GM23338 (cell line): ENCODE measurements at regions not wholly inside any gene's neighbourhood (a gene's known extent, or its start where the extent isn't known, plus 50 kb on each side); places are given as distances from the start of the nearest gene placed in this dataset.

ENCODE experiments used
- ATAC-seq: fragments of 200-7000 bp; cut with Tn5 transposase; 3 replicates; pipeline ENCODE4 v1.9.1; 2020
- DNase-seq: peaks from one replicate; pipeline ENCODE4 v3.0.0-alpha.2; 2015; ENCODE audit warnings: low spot score
- H2AFZ ChIP-seq: fragments of 200-600 bp; sonication (generic); 2 replicates; pipeline ENCODE4 v1.8.0; 2016; ENCODE audit warnings: antibody characterized with exemption, mild to moderate bottlenecking, moderate library complexity
- H3F3A ChIP-seq: fragments of 200-600 bp; sonication (generic); replicated peaks from 2 replicates; pipeline ENCODE4 v1.8.0; 2017; ENCODE audit warnings: antibody characterized with exemption, mixed run types, low read depth
- H3K27ac ChIP-seq: fragments of 200-600 bp; sonication (generic); 2 replicates; pipeline ENCODE4 v1.6.1; 2016; ENCODE audit warnings: low read depth
- H3K27me3 ChIP-seq: fragments of 200-600 bp; sonication (generic); 2 replicates; pipeline ENCODE4 v1.8.0; 2016; ENCODE audit warnings: mild to moderate bottlenecking, mixed run types, moderate library complexity; ENCODE audit not compliant: insufficient read depth
- H3K36me3 ChIP-seq: fragments of 200-600 bp; sonication (generic); 2 replicates; pipeline ENCODE4 v1.8.0; 2016; ENCODE audit warnings: mild to moderate bottlenecking; ENCODE audit not compliant: insufficient read depth
- H3K4me1 ChIP-seq: fragments of 200-600 bp; sonication (generic); 2 replicates; pipeline ENCODE4 v1.8.0; 2016; ENCODE audit warnings: mild to moderate bottlenecking, moderate library complexity; ENCODE audit not compliant: insufficient read depth
- H3K4me2 ChIP-seq: fragments of 200-600 bp; sonication (generic); 2 replicates; pipeline ENCODE4 v1.7.1; 2017; ENCODE audit warnings: mixed run types
- H3K4me3 ChIP-seq: fragments of 200-600 bp; sonication (generic); 2 replicates; pipeline ENCODE4 v1.6.1; 2016; ENCODE audit warnings: mixed run types
- H3K79me2 ChIP-seq: fragments of 200-600 bp; sonication (generic); replicated peaks from 2 replicates; pipeline ENCODE4 v1.8.0; 2017; ENCODE audit warnings: mild to moderate bottlenecking; ENCODE audit not compliant: insufficient read depth
- H3K9me2 ChIP-seq: fragments of 200-600 bp; sonication (generic); 2 replicates; pipeline ENCODE4 v1.8.0; 2017; ENCODE audit not compliant: insufficient read depth
- H4K20me1 ChIP-seq: fragments of 200-600 bp; sonication (generic); replicated peaks from 2 replicates; pipeline ENCODE4 v1.8.0; 2017; ENCODE audit warnings: mild to moderate bottlenecking; ENCODE audit not compliant: insufficient read depth
- H3K27ac Mint-ChIP-seq: 2 replicates; pipeline ENCODE4 v1.8.0; 2020; ENCODE audit warnings: inconsistent platforms, mild to moderate bottlenecking, moderate library complexity, mixed read lengths
- H3K27me3 Mint-ChIP-seq: 3 replicates; pipeline ENCODE4 v1.8.0; 2022; ENCODE audit warnings: low read depth, mild to moderate bottlenecking, moderate library complexity, mixed read lengths, inconsistent platforms; ENCODE audit not compliant: insufficient read depth, poor library complexity
- H3K36me3 Mint-ChIP-seq: 3 replicates; pipeline ENCODE4 v1.8.0; 2021; ENCODE audit warnings: low read depth, mild to moderate bottlenecking, inconsistent platforms, moderate library complexity, mixed read lengths
- H3K4me1 Mint-ChIP-seq: 3 replicates; pipeline ENCODE4 v1.8.0; 2020; ENCODE audit warnings: mild to moderate bottlenecking, inconsistent platforms, mixed read lengths
- H3K4me3 Mint-ChIP-seq: 3 replicates; pipeline ENCODE4 v1.8.0; 2021; ENCODE audit warnings: moderate library complexity, mild to moderate bottlenecking, inconsistent platforms, mixed read lengths
- H3K9me3 Mint-ChIP-seq: 3 replicates; pipeline ENCODE4 v1.8.0; 2020; ENCODE audit warnings: moderate library complexity, mild to moderate bottlenecking, inconsistent platforms, mixed read lengths
- CREB1 ChIP-seq: fragments of 250-450 bp; sonication (Bioruptor Pico); IDR thresholded peaks from 2 replicates; pipeline ENCODE4 v1.5.0; 2020; ENCODE audit warnings: low read depth, mild to moderate bottlenecking, moderate library complexity
- EZH2 ChIP-seq: fragments of 200-600 bp; sonication (generic); IDR thresholded peaks from one replicate; pipeline ENCODE4 v1.8.0; 2017; ENCODE audit warnings: antibody characterized with exemption, mild to moderate bottlenecking, low read depth; ENCODE audit not compliant: unreplicated experiment
- EZH2phosphoT487 ChIP-seq: fragments of 200-600 bp; sonication (generic); IDR thresholded peaks from one replicate; pipeline ENCODE4 v1.8.1; 2018; ENCODE audit warnings: antibody characterized with exemption; ENCODE audit not compliant: unreplicated experiment
- NANOG ChIP-seq: IDR thresholded peaks from 2 replicates; pipeline ENCODE4 v1.6.1; 2016; ENCODE audit warnings: antibody characterized with exemption, borderline replicate concordance
- REST ChIP-seq: IDR thresholded peaks from one replicate; pipeline ENCODE4 v1.6.1; 2018; ENCODE audit warnings: antibody characterized with exemption; ENCODE audit not compliant: unreplicated experiment
- STAT1 ChIP-seq: IDR thresholded peaks from one replicate; pipeline ENCODE4 v1.6.1; 2016; ENCODE audit warnings: antibody characterized with exemption; ENCODE audit not compliant: unreplicated experiment
- ZNF114 ChIP-seq: fragments of 250-450 bp; sonication (Bioruptor Pico); IDR thresholded peaks from 2 replicates; pipeline ENCODE4 v1.5.0; 2020; ENCODE audit warnings: mild to moderate bottlenecking, moderate library complexity
- ZNF331 ChIP-seq: fragments of 250-450 bp; sonication (Bioruptor Pico); IDR thresholded peaks from 2 replicates; pipeline ENCODE4 v1.5.0; 2020; ENCODE audit warnings: low read depth, mild to moderate bottlenecking, moderate library complexity
- TF ChIP-seq, protein P1 (sequence below): fragments of 250-450 bp; sonication (Bioruptor Pico); IDR thresholded peaks from 2 replicates; pipeline ENCODE4 v1.5.0; 2020; ENCODE audit warnings: mild to moderate bottlenecking, moderate library complexity
- TF ChIP-seq, protein P2 (sequence below): IDR thresholded peaks from 2 replicates; pipeline ENCODE4 v1.6.1; 2016; ENCODE audit warnings: antibody characterized with exemption

GRCh38 chr1:88039240-88039639 lies 644.8 kb upstream of the PKN2 start:
- TF ChIP-seq ZNF114 (CRISPR knock-in tag) (no peak), NANOG (no peak), STAT1 (no peak), EZH2 (no peak), REST (no peak), EZH2phosphoT487 (no peak), ZNF331 (CRISPR knock-in tag) (no peak), CREB1 (CRISPR knock-in tag) (no peak)
- TF ChIP-seq, protein P1, sequence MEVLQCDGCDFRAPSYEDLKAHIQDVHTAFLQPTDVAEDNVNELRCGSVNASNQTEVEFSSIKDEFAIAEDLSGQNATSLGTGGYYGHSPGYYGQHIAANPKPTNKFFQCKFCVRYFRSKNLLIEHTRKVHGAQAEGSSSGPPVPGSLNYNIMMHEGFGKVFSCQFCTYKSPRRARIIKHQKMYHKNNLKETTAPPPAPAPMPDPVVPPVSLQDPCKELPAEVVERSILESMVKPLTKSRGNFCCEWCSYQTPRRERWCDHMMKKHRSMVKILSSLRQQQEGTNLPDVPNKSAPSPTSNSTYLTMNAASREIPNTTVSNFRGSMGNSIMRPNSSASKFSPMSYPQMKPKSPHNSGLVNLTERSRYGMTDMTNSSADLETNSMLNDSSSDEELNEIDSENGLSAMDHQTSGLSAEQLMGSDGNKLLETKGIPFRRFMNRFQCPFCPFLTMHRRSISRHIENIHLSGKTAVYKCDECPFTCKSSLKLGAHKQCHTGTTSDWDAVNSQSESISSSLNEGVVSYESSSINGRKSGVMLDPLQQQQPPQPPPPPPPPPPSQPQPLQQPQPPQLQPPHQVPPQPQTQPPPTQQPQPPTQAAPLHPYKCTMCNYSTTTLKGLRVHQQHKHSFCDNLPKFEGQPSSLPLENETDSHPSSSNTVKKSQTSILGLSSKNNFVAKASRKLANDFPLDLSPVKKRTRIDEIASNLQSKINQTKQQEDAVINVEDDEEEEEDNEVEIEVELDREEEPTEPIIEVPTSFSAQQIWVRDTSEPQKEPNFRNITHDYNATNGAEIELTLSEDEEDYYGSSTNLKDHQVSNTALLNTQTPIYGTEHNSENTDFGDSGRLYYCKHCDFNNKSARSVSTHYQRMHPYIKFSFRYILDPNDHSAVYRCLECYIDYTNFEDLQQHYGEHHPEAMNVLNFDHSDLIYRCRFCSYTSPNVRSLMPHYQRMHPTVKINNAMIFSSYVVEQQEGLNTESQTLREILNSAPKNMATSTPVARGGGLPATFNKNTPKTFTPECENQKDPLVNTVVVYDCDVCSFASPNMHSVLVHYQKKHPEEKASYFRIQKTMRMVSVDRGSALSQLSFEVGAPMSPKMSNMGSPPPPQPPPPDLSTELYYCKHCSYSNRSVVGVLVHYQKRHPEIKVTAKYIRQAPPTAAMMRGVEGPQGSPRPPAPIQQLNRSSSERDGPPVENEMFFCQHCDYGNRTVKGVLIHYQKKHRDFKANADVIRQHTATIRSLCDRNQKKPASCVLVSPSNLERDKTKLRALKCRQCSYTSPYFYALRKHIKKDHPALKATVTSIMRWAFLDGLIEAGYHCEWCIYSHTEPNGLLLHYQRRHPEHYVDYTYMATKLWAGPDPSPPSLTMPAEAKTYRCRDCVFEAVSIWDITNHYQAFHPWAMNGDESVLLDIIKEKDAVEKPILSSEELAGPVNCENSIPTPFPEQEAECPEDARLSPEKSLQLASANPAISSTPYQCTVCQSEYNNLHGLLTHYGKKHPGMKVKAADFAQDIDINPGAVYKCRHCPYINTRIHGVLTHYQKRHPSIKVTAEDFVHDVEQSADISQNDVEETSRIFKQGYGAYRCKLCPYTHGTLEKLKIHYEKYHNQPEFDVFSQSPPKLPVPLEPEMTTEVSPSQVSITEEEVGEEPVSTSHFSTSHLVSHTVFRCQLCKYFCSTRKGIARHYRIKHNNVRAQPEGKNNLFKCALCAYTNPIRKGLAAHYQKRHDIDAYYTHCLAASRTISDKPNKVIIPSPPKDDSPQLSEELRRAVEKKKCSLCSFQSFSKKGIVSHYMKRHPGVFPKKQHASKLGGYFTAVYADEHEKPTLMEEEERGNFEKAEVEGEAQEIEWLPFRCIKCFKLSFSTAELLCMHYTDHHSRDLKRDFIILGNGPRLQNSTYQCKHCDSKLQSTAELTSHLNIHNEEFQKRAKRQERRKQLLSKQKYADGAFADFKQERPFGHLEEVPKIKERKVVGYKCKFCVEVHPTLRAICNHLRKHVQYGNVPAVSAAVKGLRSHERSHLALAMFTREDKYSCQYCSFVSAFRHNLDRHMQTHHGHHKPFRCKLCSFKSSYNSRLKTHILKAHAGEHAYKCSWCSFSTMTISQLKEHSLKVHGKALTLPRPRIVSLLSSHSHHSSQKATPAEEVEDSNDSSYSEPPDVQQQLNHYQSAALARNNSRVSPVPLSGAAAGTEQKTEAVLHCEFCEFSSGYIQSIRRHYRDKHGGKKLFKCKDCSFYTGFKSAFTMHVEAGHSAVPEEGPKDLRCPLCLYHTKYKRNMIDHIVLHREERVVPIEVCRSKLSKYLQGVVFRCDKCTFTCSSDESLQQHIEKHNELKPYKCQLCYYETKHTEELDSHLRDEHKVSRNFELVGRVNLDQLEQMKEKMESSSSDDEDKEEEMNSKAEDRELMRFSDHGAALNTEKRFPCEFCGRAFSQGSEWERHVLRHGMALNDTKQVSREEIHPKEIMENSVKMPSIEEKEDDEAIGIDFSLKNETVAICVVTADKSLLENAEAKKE (CRISPR knock-in tag), result no peak
- TF ChIP-seq, protein P2, sequence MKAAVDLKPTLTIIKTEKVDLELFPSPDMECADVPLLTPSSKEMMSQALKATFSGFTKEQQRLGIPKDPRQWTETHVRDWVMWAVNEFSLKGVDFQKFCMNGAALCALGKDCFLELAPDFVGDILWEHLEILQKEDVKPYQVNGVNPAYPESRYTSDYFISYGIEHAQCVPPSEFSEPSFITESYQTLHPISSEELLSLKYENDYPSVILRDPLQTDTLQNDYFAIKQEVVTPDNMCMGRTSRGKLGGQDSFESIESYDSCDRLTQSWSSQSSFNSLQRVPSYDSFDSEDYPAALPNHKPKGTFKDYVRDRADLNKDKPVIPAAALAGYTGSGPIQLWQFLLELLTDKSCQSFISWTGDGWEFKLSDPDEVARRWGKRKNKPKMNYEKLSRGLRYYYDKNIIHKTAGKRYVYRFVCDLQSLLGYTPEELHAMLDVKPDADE, result no peak
- Mint-ChIP-seq H3K27me3 (no peaks in the 10 kb centered on the region), H3K36me3 (peaks cover 10% of the 10 kb centered on the region), H3K9me3 (peaks cover 24% of the 10 kb centered on the region), H3K27ac (no peak overlapping the region), H3K4me3 (no peak overlapping the region), H3K4me1 (no peaks in the 10 kb centered on the region)
- H3F3A ChIP-seq, result no peaks in the 10 kb centered on the region
- H3K4me1 ChIP-seq, result no peaks in the 10 kb centered on the region
- H3K27ac ChIP-seq, result no peak overlapping the region
- no peak overlapping the region for H2AFZ ChIP-seq
- no peak overlapping the region for H3K4me3 ChIP-seq
- no peaks in the 10 kb centered on the region; the same call in 1 of the 2 replicates for H3K9me2 ChIP-seq
- no peak for DNase-seq
- H3K79me2 ChIP-seq, result no peaks in the 10 kb centered on the region
- no peak overlapping the region for H3K4me2 ChIP-seq
- H4K20me1 ChIP-seq, result no peaks in the 10 kb centered on the region
- H3K27me3 ChIP-seq, result no peaks in the 10 kb centered on the region
- H3K36me3 ChIP-seq, result peaks cover 7% of the 10 kb centered on the region; the same call in 1 of the 2 replicates
- no peak for ATAC-seq
